HG03175 (cell line): ENCODE measurements at regions not wholly inside any gene's neighbourhood (a gene's known extent, or its start where the extent isn't known, plus 50 kb on each side); places are given as distances from the start of the nearest gene placed in this dataset.
"Not testable (repeated sequence)": the region's sequence is repeated elsewhere in the genome, so short reads cannot be mapped to it uniquely, and the experiment has no call there.

Source experiments
- ATAC-seq: cut with Tn5 transposase; IDR thresholded peaks from one replicate; pipeline ENCODE4 v1.9.1; 2021; ENCODE audit warnings: mild to moderate bottlenecking, moderate library complexity; ENCODE audit not compliant: unreplicated experiment

- ATAC-seq = no peak
Measured at GRCh38 chr5:102613661-102614060, 114.9 kb upstream of the SLCO6A1 start.

GRCh38 chr5:102617191-102618187, 118.7 kb upstream of the SLCO6A1 start:
- ATAC-seq = no peak

- ATAC-seq = no peak
Measured at GRCh38 chr5:102622262-102622661, 123.5 kb upstream of the SLCO6A1 start.

- no peak for ATAC-seq
Measured at GRCh38 chr5:102623329-102624065, 124.7 kb upstream of the SLCO6A1 start.

- ATAC-seq = no peak
Measured at GRCh38 chr5:102624405-102624804, 125.6 kb upstream of the SLCO6A1 start.

GRCh38 chr5:102625468-102625867, 126.7 kb upstream of the SLCO6A1 start:
- ATAC-seq = no peak

- no peak for ATAC-seq
Measured at GRCh38 chr5:102625928-102626327, 127.1 kb upstream of the SLCO6A1 start.

- no peak for ATAC-seq
Measured at GRCh38 chr5:102627315-102627714, 127.8 kb upstream of the PAM start.

GRCh38 chr5:102628441-102629175, 126.5 kb upstream of the PAM start:
- ATAC-seq = no peak

- no peak for ATAC-seq
Measured at GRCh38 chr5:102629827-102630605, 125.1 kb upstream of the PAM start.

- not testable (repeated sequence) for ATAC-seq
Measured at GRCh38 chr5:102635399-102635798, 119.7 kb upstream of the PAM start.

- no peak for ATAC-seq
Measured at GRCh38 chr5:102638316-102638715, 116.8 kb upstream of the PAM start.

- ATAC-seq = no peak
Measured at GRCh38 chr5:102638912-102639652, 116.0 kb upstream of the PAM start.

GRCh38 chr5:102649731-102650130, 105.4 kb upstream of the PAM start:
- no peak for ATAC-seq

- no peak for ATAC-seq
Measured at GRCh38 chr5:102651466-102651865, 103.6 kb upstream of the PAM start.

- ATAC-seq = no peak
Measured at GRCh38 chr5:102654559-102655349, 100.4 kb upstream of the PAM start.

- ATAC-seq = no peak
Measured at GRCh38 chr5:102659151-102659550, 96.0 kb upstream of the PAM start.

GRCh38 chr5:102660111-102660510, 95.0 kb upstream of the PAM start:
- no peak for ATAC-seq
